Keratinocyte (primary cell): ENCODE measurements at regions not wholly inside any gene's neighbourhood (a gene's known extent, or its start where the extent isn't known, plus 50 kb on each side); places are given as distances from the start of the nearest gene placed in this dataset.

Experiments
- EZH2 ChIP-seq: IDR thresholded peaks from one replicate; pipeline ENCODE4 v1.6.1; 2012; ENCODE audit warnings: inconsistent platforms, mild to moderate bottlenecking, low read length, moderate library complexity
- TF ChIP-seq, protein P1 (sequence below), 3 experiments: IDR thresholded peaks in 1 of 3; conservative IDR thresholded peaks in 1 of 3; optimal IDR thresholded peaks in 1 of 3; 2 replicates in 2 of 3; 3 replicates in 1 of 3; pipeline versions ENCODE3 to v1.5.1; 2011; ENCODE audit warnings: low read length in 3 of 3, mild to moderate bottlenecking in 3 of 3, moderate library complexity in 2 of 3, control low read depth in 1 of 3, inconsistent platforms in 1 of 3; ENCODE audit not compliant: insufficient read depth in 2 of 3; ENCODE audit errors: extremely low read depth in 1 of 3

DNA sequence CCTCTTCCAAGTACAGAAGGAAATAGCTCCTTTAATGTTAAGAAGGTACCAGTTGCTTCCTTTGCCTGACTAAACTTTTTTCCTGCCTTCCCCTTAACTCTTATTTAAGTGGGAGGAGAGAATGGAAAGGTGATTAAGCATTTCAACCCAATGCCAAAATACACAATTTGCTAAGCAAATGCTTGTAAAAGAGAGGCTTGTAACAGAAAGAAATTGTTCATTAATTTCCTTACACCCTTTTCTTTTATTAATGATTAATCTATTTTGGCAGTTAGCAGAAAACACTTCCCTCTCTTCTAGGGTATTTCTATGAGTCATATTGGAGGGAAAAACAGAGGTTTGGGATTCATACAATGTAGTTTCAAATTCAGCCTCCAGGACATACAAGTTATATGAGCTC, 427.6 kb upstream of the FAT3 start:
- TF ChIP-seq, protein P1, sequence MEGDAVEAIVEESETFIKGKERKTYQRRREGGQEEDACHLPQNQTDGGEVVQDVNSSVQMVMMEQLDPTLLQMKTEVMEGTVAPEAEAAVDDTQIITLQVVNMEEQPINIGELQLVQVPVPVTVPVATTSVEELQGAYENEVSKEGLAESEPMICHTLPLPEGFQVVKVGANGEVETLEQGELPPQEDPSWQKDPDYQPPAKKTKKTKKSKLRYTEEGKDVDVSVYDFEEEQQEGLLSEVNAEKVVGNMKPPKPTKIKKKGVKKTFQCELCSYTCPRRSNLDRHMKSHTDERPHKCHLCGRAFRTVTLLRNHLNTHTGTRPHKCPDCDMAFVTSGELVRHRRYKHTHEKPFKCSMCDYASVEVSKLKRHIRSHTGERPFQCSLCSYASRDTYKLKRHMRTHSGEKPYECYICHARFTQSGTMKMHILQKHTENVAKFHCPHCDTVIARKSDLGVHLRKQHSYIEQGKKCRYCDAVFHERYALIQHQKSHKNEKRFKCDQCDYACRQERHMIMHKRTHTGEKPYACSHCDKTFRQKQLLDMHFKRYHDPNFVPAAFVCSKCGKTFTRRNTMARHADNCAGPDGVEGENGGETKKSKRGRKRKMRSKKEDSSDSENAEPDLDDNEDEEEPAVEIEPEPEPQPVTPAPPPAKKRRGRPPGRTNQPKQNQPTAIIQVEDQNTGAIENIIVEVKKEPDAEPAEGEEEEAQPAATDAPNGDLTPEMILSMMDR (optimal IDR thresholded peaks at IDR 0.05 in 1 of 3, IDR thresholded peaks at IDR 0.05 in 1 of 3, conservative IDR thresholded peaks at IDR 0.05 in 1 of 3; ENCODE audit: extremely low read depth in 1 of 3, insufficient read depth in 2 of 3, low read length in 3 of 3), result no peak
- TF ChIP-seq EZH2, result no peak
